Body of pancreas (tissue), 4 donors: ENCODE measurements at regions not wholly inside any gene's neighbourhood (a gene's known extent, or its start where the extent isn't known, plus 50 kb on each side); places are given as distances from the start of the nearest gene placed in this dataset.

Experiments used
- ATAC-seq: fragments of 150-250 bp; one replicate; pipeline ENCODE4 v1.9.1; 2016
- DNase-seq, 4 donors: peaks; one replicate each; pipeline ENCODE4 v3.0.0-alpha.2; 2019
- H3K27ac ChIP-seq, 4 donors: fragments of 200-600 bp; sonication (generic); 1 replicate in 3 of 4; 2 replicates in 1 of 4; pipeline versions ENCODE4 v1.5.1 to v1.6.1; 2016 to 2019; ENCODE audit warnings: mild to moderate bottlenecking in 1 of 4, mixed read lengths in 1 of 4, moderate library complexity in 1 of 4
- H3K27me3 ChIP-seq, 2 donors: fragments of 200-600 bp; sonication (generic); one replicate each; pipeline ENCODE4 v1.6.0; 2016; ENCODE audit warnings: mild to moderate bottlenecking in 1 of 2
- H3K36me3 ChIP-seq, 2 donors: fragments of 200-600 bp; sonication (generic); replicated peaks in 1 of 2; 2 replicates each; pipeline ENCODE4 v1.5.1; 2016; ENCODE audit warnings: low read depth in 2 of 2; ENCODE audit not compliant: insufficient read depth in 1 of 2
- H3K4me1 ChIP-seq: fragments of 200-600 bp; sonication (generic); one replicate; pipeline ENCODE4 v1.6.0; 2016
- H3K4me3 ChIP-seq, 2 donors: fragments of 200-600 bp; sonication (generic); 1 replicate in 1 of 2; 2 replicates in 1 of 2; pipeline ENCODE4 v1.5.1; 2016 to 2019
- H3K9me3 ChIP-seq, 3 donors: fragments of 200-600 bp; sonication (generic); 1 replicate in 2 of 3; 2 replicates in 1 of 3; pipeline ENCODE4 v1.5.1; 2016
- POLR2A ChIP-seq, 3 donors: fragments of 450-650 bp; IDR thresholded peaks; one replicate each; pipeline ENCODE4 v1.6.1; 2016; ENCODE audit warnings: antibody characterized with exemption in 3 of 3, mild to moderate bottlenecking in 2 of 3
- WGBS, 2 donors: methylation state at CpG; one replicate each; pipeline ENCODE4 v1.1.5; 2017; 5-methylcytosine and 5-hydroxymethylcytosine counted together
- intact Hi-C: fragments of 100-400 bp; cut with DNase I; formaldehyde crosslinking; loops from one replicate; pipeline ENCODE4 v1.15.1; 2023
- TF ChIP-seq, protein P1 (sequence below), 7 experiments: fragments of 450-650 bp in 4 of 7; fragments of 200-600 bp in 3 of 7; sonication (generic) in 3 of 7; IDR thresholded peaks; one replicate each; pipeline ENCODE4 v1.5.1; 2016 to 2019; ENCODE audit warnings: antibody characterized with exemption in 7 of 7

DNA sequence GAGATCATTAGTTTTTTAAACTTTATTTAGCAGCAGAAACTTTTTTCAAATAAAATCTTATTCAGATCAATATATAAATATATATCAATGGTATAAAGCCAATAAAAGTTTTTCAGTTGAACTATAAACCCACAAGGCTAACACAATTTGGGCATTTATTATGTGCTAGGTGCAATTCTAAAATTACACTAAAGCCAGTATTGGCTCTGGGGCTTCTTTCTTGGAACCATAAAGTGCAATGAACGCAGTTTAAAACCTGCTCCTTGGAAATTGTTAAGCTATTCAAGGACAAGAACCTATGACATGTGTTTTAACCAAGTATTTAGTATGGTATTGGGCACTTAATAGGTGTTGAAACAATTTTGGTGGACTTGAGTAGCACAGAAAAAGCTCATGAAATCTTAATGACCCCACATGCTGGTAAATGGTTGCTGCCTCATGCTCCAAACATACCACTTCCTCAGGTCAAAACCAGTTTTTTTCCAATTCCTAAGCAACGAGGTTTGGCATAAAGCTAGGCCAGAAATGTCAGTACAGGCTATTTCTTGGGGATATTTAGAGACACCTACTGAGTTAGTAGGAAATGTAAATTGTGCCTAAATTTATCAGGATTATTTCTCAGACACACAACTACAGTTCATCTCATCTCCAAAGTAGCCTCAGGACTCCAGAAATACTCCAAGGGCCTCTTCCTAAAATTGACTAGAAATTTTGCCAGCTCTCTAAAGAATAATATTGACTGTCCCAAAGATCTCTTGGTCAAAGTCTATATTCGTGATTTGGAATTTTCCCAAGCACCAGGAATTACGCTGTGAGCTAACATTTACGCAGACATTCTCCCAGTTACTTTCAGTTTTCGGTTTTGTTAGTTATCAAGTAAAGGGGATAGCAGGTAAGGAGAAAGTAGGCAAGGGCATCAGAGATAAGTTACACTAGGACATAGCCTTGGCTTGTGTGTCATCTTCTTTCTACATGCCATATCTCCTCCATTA lies 90.9 kb upstream of the LGSN start:
- ATAC-seq (peak; percentile 70), DNase-seq (peak in 1 of 4 donors; percentile 22)
- intact Hi-C loops, result no loop called here
- Histone ChIP-seq H3K4me3 (no peak overlapping the region), H3K36me3 (no peaks in the 10 kb centered on the region), H3K9me3 (no peaks in the 10 kb centered on the region), H3K27ac (peak overlapping the region in 3 of 4 donors; percentile 27 to 69 (median 41)), H3K4me1 (peaks cover 6% of the 10 kb centered on the region), H3K27me3 (no peaks in the 10 kb centered on the region)
- TF ChIP-seq, protein P1, sequence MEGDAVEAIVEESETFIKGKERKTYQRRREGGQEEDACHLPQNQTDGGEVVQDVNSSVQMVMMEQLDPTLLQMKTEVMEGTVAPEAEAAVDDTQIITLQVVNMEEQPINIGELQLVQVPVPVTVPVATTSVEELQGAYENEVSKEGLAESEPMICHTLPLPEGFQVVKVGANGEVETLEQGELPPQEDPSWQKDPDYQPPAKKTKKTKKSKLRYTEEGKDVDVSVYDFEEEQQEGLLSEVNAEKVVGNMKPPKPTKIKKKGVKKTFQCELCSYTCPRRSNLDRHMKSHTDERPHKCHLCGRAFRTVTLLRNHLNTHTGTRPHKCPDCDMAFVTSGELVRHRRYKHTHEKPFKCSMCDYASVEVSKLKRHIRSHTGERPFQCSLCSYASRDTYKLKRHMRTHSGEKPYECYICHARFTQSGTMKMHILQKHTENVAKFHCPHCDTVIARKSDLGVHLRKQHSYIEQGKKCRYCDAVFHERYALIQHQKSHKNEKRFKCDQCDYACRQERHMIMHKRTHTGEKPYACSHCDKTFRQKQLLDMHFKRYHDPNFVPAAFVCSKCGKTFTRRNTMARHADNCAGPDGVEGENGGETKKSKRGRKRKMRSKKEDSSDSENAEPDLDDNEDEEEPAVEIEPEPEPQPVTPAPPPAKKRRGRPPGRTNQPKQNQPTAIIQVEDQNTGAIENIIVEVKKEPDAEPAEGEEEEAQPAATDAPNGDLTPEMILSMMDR (IDR thresholded peaks at IDR 0.05), result no peak
- TF ChIP-seq POLR2A (IDR thresholded peaks at IDR 0.05), result no peak
- 34 to 36% methylated on average over 6 of the region's 6 CpGs for WGBS, 2 donors

- DNase-seq (no peak), ATAC-seq (no peak)
- intact Hi-C loops, result no loop called here
- TF ChIP-seq, protein P1 (IDR thresholded peaks at IDR 0.05), result no peak
- TF ChIP-seq POLR2A (IDR thresholded peaks at IDR 0.05), result no peak
- WGBS, 2 donors, result 89% methylated on average over 4 of the region's 4 CpGs
- Histone ChIP-seq H3K27me3 (no peaks in the 10 kb centered on the region), H3K4me1 (peaks cover 6% of the 10 kb centered on the region), H3K36me3 (no peaks in the 10 kb centered on the region), H3K9me3 (no peaks in the 10 kb centered on the region), H3K4me3 (no peak overlapping the region), H3K27ac (no peak overlapping the region)
These were observed 95.5 kb upstream of the LGSN start for GRCh38 chr6:63415286-63415685.

GRCh38 chr6:63418741-63419140 lies 99.0 kb upstream of the LGSN start:
- no peak for TF ChIP-seq POLR2A (IDR thresholded peaks at IDR 0.05)
- TF ChIP-seq, protein P1 (IDR thresholded peaks at IDR 0.05), result no peak
- Histone ChIP-seq H3K4me1 (no peaks in the 10 kb centered on the region), H3K36me3 (no peaks in the 10 kb centered on the region), H3K9me3 (no peaks in the 10 kb centered on the region), H3K4me3 (no peak overlapping the region), H3K27me3 (no peaks in the 10 kb centered on the region), H3K27ac (no peak overlapping the region)
- 38% methylated on average over 1 of the region's 1 CpG for WGBS, 2 donors
- DNase-seq (peak in 1 of 4 donors; percentile 20), ATAC-seq (no peak)
- intact Hi-C loops, result no loop called here

- DNase-seq, result no peak
- no peaks in the 10 kb centered on the region for H3K27me3 ChIP-seq
- intact Hi-C loops, result no loop called here
These were observed 104.9 kb upstream of the LGSN start for GRCh38 chr6:63424636-63425035.

More at GRCh38 chr6:63424636-63425035, 104.9 kb upstream of the LGSN start:
- no peak for TF ChIP-seq POLR2A (IDR thresholded peaks at IDR 0.05)
- TF ChIP-seq, protein P1 (IDR thresholded peaks at IDR 0.05), result no peak
- ATAC-seq, result no peak
- Histone ChIP-seq H3K9me3 (no peaks in the 10 kb centered on the region), H3K27ac (no peak overlapping the region), H3K4me3 (no peak overlapping the region), H3K4me1 (peaks cover 6% of the 10 kb centered on the region), H3K36me3 (no peaks in the 10 kb centered on the region)
- 73 to 88% methylated on average over 1 of the region's 1 CpG for WGBS, 2 donors
